BJ (cell line): ENCODE measurements at regions not wholly inside any gene's neighbourhood (a gene's known extent, or its start where the extent isn't known, plus 50 kb on each side); places are given as distances from the start of the nearest gene placed in this dataset.

ENCODE experiments used
- CTCF ChIA-PET: fragments of 350-600 bp; formaldehyde crosslinking; extraction: SDS; loops from one replicate; lab custom pipeline; 2021; ENCODE audit warnings: antibody characterized with exemption, inconsistent platforms; lab: Yijun Ruan, JAX
- POLR2A ChIA-PET: fragments of 300-600 bp; sonication (Branson Sonifier 250); formaldehyde crosslinking; extraction: SDS; loops from one replicate; lab custom pipeline; 2021; ENCODE audit warnings: antibody characterized with exemption; lab: Charles Lee
- DNase-seq: peaks from one replicate; pipeline ENCODE4 v3.0.0-alpha.2; 2011; ENCODE audit warnings: low read depth
- H3K27me3 ChIP-seq: 2 replicates; pipeline ENCODE4 v1.6.0; 2011; ENCODE audit warnings: low read length; ENCODE audit not compliant: control insufficient read depth, insufficient read depth
- H3K36me3 ChIP-seq: 2 replicates; pipeline ENCODE4 v1.5.1; 2011; ENCODE audit warnings: low read length; ENCODE audit not compliant: control insufficient read depth, insufficient read depth
- H3K4me3 ChIP-seq: 2 replicates; pipeline ENCODE4 v1.5.1; 2011; ENCODE audit warnings: low read depth, mild to moderate bottlenecking, control low read depth, low read length
- TF ChIP-seq, protein P1 (sequence below): IDR thresholded peaks from 2 replicates; pipeline ENCODE4 v1.5.1; 2011; ENCODE audit warnings: low read depth, mild to moderate bottlenecking, control low read depth, inconsistent platforms, low read length, moderate library complexity; ENCODE audit not compliant: insufficient read depth

DNA sequence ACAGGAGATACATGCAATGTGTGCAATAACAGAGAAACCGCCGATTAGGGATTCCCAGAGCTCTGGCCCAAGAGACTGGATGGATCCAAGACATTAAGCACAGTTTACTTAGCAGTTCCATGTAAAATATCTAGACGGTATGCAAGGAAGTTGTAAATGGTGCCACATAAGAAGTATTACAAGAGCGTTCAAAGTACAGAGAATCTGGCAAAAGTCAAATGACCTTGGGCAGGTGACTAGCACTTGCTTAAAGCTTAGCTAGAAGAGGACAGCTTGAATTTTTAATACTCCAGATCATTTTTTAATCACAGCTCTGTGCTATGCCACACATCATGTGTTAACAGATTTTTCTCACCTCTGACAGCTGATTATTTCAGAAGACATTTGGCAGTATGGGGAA, 72.3 kb upstream of the TNPO1 start:
- H3K27me3 ChIP-seq: no peaks in the 10 kb centered on the region
- POLR2A ChIA-PET: no interaction called here
- DNase-seq: no peak
- TF ChIP-seq, protein P1, sequence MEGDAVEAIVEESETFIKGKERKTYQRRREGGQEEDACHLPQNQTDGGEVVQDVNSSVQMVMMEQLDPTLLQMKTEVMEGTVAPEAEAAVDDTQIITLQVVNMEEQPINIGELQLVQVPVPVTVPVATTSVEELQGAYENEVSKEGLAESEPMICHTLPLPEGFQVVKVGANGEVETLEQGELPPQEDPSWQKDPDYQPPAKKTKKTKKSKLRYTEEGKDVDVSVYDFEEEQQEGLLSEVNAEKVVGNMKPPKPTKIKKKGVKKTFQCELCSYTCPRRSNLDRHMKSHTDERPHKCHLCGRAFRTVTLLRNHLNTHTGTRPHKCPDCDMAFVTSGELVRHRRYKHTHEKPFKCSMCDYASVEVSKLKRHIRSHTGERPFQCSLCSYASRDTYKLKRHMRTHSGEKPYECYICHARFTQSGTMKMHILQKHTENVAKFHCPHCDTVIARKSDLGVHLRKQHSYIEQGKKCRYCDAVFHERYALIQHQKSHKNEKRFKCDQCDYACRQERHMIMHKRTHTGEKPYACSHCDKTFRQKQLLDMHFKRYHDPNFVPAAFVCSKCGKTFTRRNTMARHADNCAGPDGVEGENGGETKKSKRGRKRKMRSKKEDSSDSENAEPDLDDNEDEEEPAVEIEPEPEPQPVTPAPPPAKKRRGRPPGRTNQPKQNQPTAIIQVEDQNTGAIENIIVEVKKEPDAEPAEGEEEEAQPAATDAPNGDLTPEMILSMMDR: no peak
- no peaks in the 10 kb centered on the region for H3K36me3 ChIP-seq
- CTCF ChIA-PET: interaction anchor here (0.9 kb wide), 1 partner anchor 13 kb away, joined by 3 read pairs; no protein-coding TSS in a partner anchor
- no peak overlapping the region for H3K4me3 ChIP-seq

DNA sequence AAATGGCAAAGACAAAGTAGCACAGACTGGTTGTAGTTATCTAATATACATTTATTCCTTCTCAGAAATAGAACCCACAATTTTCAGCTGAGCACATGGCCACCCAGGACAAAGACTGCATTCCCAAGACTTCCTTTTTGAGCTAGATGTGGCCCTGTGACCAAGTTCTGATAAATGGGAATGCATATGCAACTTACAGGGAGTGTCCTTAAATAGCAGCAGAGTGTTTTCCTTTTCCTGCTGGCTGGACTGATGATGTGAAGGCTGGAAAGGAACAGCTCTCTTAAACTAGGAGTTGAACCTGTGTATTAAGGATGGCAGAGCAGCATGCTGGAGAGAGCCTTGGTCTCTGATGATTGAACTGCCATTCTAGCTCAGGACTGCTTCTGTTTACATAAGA, 74.7 kb upstream of the TNPO1 start:
- no peak for DNase-seq
- CTCF ChIA-PET: interaction anchor here (1.2 kb wide), 1 partner anchor 9 kb away, joined by 3 read pairs; no protein-coding TSS in a partner anchor
- H3K27me3 ChIP-seq: no peaks in the 10 kb centered on the region
- H3K4me3 ChIP-seq: no peak overlapping the region
- POLR2A ChIA-PET: no interaction called here
- TF ChIP-seq, protein P1: no peak
- no peaks in the 10 kb centered on the region for H3K36me3 ChIP-seq

DNA sequence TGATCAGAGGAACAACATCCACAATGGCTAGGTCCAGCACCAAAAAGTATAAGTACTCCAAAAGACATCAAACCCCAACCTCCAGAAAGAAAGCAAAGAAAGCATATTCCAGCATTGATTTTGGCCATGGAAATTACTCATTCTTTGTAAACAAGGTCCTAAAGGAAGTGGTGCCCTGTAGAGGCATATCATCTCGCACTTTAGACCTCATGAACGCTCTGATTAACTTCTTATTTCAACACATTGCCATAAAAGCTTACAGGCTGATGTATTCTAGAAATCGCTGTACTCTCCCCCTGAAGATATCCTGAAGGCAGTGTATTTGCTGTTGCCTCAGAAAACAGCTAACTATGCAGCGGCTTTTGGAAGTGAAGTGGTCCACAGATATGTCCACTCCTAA, 82.7 kb upstream of the TNPO1 start:
- Histone ChIP-seq H3K27me3 (no peaks in the 10 kb centered on the region), H3K36me3 (no peaks in the 10 kb centered on the region), H3K4me3 (no peak overlapping the region)
- CTCF ChIA-PET: no interaction called here
- no peak for DNase-seq
- POLR2A ChIA-PET: no interaction called here
- TF ChIP-seq, protein P1: no peak

DNA sequence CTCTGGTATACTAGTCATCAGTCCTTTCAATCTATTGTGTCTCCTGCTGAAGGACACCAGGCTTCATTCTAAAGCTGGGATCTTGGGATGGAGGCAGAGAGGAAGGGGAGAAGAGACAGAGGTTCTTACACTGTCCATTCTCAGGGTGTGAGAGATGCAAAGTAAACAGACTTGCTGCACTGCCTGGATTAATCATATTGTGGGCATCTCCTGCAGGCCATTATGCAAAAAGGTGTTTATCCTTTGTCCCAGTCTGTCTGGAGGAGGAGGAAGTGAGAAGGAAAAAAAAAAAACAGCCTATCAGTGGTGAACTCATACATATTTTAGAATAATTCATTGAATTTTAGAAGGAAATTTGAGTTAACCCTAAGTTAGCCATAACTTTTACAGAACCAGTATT, 92.9 kb upstream of the TNPO1 start:
- no peak overlapping the region for H3K4me3 ChIP-seq
- no peaks in the 10 kb centered on the region for H3K36me3 ChIP-seq
- DNase-seq: no peak
- no peaks in the 10 kb centered on the region; the same call in 1 of the 2 replicates for H3K27me3 ChIP-seq
- ChIA-PET CTCF (interaction anchor here (1.1 kb wide), 1 partner anchor 19 kb away, joined by 3 read pairs; no protein-coding TSS in a partner anchor), POLR2A (no interaction called here)
- TF ChIP-seq, protein P1: no peak

DNA sequence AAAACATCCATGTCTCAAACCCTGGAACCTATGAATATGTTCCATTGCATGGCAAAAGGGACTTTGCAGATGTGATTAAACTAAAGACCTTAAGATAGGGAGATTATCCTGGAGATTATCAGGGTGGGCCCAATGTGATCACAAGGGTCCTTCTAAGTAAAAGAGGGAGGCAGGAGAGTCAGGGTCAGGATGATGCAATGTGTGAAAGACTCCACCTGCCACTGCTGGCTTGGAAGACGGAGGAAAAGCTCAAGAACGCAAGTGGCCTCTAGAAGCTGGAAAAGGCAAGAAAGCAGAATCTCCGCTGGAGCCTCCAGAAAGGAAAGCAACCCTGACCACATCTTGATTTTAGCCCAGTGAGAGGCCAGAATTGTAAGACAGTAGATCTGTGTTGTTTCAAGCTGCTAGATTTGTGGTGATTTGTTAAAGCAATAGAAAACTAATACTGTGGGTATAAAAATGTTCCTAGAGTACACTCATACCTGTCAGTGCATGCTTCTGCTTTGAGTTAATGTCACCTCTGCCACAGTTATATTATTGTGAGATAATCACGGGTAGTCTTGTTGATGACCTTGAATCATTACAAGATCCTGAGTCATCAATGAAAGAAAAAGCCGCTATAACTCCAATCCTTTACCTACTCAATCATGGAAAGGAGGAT, 93.5 kb upstream of the TNPO1 start:
- no peaks in the 10 kb centered on the region; the same call in 1 of the 2 replicates for H3K27me3 ChIP-seq
- H3K4me3 ChIP-seq: no peak overlapping the region
- ChIA-PET POLR2A (no interaction called here), CTCF (no interaction called here)
- TF ChIP-seq, protein P1: no peak
- DNase-seq: no peak
- H3K36me3 ChIP-seq: no peaks in the 10 kb centered on the region
